SK-N-SH treated with all-trans-retinoic acid at 6 μM for 48 hours (cell line): ENCODE measurements at regions not wholly inside any gene's neighbourhood (a gene's known extent, or its start where the extent isn't known, plus 50 kb on each side); places are given as distances from the start of the nearest gene placed in this dataset.

Source experiments
- ATAC-seq: fragments of 200-7000 bp; cut with Tn5 transposase; 3 replicates; pipeline ENCODE4 v1.9.1; 2020; ENCODE audit warnings: mild to moderate bottlenecking, moderate library complexity
- ARNTL ChIP-seq: fragments of 450-650 bp; formaldehyde crosslinking; IDR thresholded peaks from 2 replicates; pipeline ENCODE4 v1.5.0; 2020; ENCODE audit warnings: low read depth, mild to moderate bottlenecking, moderate library complexity, borderline replicate concordance
- BACH2 ChIP-seq: fragments of 250-450 bp; sonication (Bioruptor Pico); IDR thresholded peaks from 2 replicates; pipeline ENCODE4 v1.9.0; 2021; ENCODE audit warnings: mild to moderate bottlenecking, borderline replicate concordance
- CREB5 ChIP-seq: fragments of 250-450 bp; sonication (Bioruptor Pico); IDR thresholded peaks from 2 replicates; pipeline ENCODE4 v1.5.1; 2020; ENCODE audit warnings: low read depth, mild to moderate bottlenecking, moderate library complexity
- CSDC2 ChIP-seq: fragments of 250-450 bp; sonication (Bioruptor Pico); IDR thresholded peaks from 2 replicates; pipeline ENCODE4 v1.5.0; 2020; ENCODE audit warnings: mild to moderate bottlenecking, moderate library complexity
- CSRNP3 ChIP-seq: fragments of 250-450 bp; sonication (Bioruptor Pico); IDR thresholded peaks from 2 replicates; pipeline ENCODE4 v1.5.1; 2021; ENCODE audit warnings: mild to moderate bottlenecking, moderate library complexity
- ESRRG ChIP-seq: fragments of 250-450 bp; sonication (Bioruptor Pico); IDR thresholded peaks from 2 replicates; pipeline ENCODE4 v1.6.1; 2021; ENCODE audit warnings: mild to moderate bottlenecking
- ISL1 ChIP-seq: fragments of 250-450 bp; sonication (Bioruptor Pico); IDR thresholded peaks from 2 replicates; pipeline ENCODE4 v2.1.2; 2022; ENCODE audit warnings: mild to moderate bottlenecking, moderate library complexity
- PATZ1 ChIP-seq: fragments of 250-450 bp; sonication (Bioruptor Pico); IDR thresholded peaks from 2 replicates; pipeline ENCODE4 v1.8.0; 2020; ENCODE audit warnings: mild to moderate bottlenecking, moderate library complexity, borderline replicate concordance
- POU6F1 ChIP-seq: fragments of 250-450 bp; sonication (Bioruptor Pico); IDR thresholded peaks from 2 replicates; pipeline ENCODE4 v1.8.0; 2021; ENCODE audit warnings: low read depth, mild to moderate bottlenecking, moderate library complexity, borderline replicate concordance
- PPARA ChIP-seq: fragments of 250-450 bp; sonication (Bioruptor Pico); IDR thresholded peaks from 2 replicates; pipeline ENCODE4 v1.5.0; 2020; ENCODE audit warnings: mild to moderate bottlenecking, borderline replicate concordance
- RARB ChIP-seq: fragments of 250-450 bp; sonication (Bioruptor Pico); IDR thresholded peaks from 2 replicates; pipeline ENCODE4 v1.8.0; 2021; ENCODE audit warnings: mild to moderate bottlenecking, moderate library complexity
- SNAI2 ChIP-seq: fragments of 250-450 bp; sonication (Bioruptor Pico); IDR thresholded peaks from 2 replicates; pipeline ENCODE4 v1.5.0; 2020; ENCODE audit warnings: mild to moderate bottlenecking, moderate library complexity
- TCF4 ChIP-seq: fragments of 250-450 bp; sonication (Bioruptor Pico); IDR thresholded peaks from 2 replicates; pipeline ENCODE4 v1.8.0; 2021; ENCODE audit warnings: mild to moderate bottlenecking, moderate library complexity, borderline replicate concordance
- TOX ChIP-seq: fragments of 250-450 bp; sonication (Bioruptor Pico); IDR thresholded peaks from 2 replicates; pipeline ENCODE4 v1.8.0; 2021; ENCODE audit warnings: mild to moderate bottlenecking, moderate library complexity, borderline replicate concordance
- TSHZ2 ChIP-seq: fragments of 250-450 bp; sonication (Bioruptor Pico); IDR thresholded peaks from 2 replicates; pipeline ENCODE4 v1.5.0; 2020; ENCODE audit warnings: mild to moderate bottlenecking, moderate library complexity
- ZC3H10 ChIP-seq: fragments of 250-450 bp; sonication (Bioruptor Pico); IDR thresholded peaks from 2 replicates; pipeline ENCODE4 v1.5.1; 2021; ENCODE audit warnings: mild to moderate bottlenecking, moderate library complexity
- ZFP3 ChIP-seq: fragments of 250-450 bp; sonication (Bioruptor Pico); IDR thresholded peaks from 2 replicates; pipeline ENCODE4 v1.5.0; 2020; ENCODE audit warnings: mild to moderate bottlenecking, moderate library complexity
- ZFP30 ChIP-seq: fragments of 450-650 bp; formaldehyde crosslinking; IDR thresholded peaks from 2 replicates; pipeline ENCODE4 v1.5.0; 2022; ENCODE audit warnings: mild to moderate bottlenecking, moderate library complexity
- ZNF565 ChIP-seq: fragments of 450-650 bp; formaldehyde crosslinking; conservative IDR thresholded peaks from 2 replicates; pipeline ENCODE4 v1.5.0; 2020; ENCODE audit warnings: low read depth, mild to moderate bottlenecking, moderate library complexity
- ZNF8 ChIP-seq: fragments of 450-650 bp; formaldehyde crosslinking; IDR thresholded peaks from 2 replicates; pipeline ENCODE4 v1.5.0; 2020; ENCODE audit warnings: mild to moderate bottlenecking, moderate library complexity

- TF ChIP-seq POU6F1 (CRISPR knock-in tag): no peak
- TF ChIP-seq ISL1: peak; percentile 80
- no peak for ATAC-seq
Measured at GRCh38 chr3:176948151-176948550, 249.1 kb downstream of the TBL1XR1 start.

DNA sequence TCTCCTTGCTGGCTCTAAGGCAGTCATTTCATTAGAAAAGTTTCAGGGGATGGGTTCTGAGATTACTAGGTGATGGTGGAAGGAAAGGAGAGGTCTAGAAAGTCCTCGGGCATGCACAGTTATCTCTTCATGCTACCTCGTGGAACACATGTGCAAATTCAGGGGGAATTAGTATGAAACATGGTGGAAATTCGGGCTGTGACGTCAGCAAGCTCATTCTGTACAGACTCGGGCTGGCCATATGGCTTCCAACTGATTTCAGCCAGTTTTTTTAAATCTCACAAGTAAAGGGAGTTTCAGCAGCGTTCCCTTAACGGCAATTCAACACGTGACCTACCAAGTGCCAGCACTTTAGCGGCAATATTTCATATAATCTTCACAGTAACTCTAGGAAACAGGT is 251.1 kb downstream of the TBL1XR1 start:
- ATAC-seq: no peak
- TF ChIP-seq ZC3H10 (CRISPR knock-in tag) (no peak), ZNF565 (CRISPR knock-in tag) (no peak), PATZ1 (CRISPR knock-in tag) (no peak), CREB5 (no peak), CSRNP3 (CRISPR knock-in tag) (no peak), ISL1 (no peak), SNAI2 (CRISPR knock-in tag) (no peak), RARB (CRISPR knock-in tag) (no peak), POU6F1 (CRISPR knock-in tag) (no peak), PPARA (CRISPR knock-in tag) (no peak), ZFP3 (CRISPR knock-in tag) (no peak), ESRRG (CRISPR knock-in tag) (no peak)

DNA sequence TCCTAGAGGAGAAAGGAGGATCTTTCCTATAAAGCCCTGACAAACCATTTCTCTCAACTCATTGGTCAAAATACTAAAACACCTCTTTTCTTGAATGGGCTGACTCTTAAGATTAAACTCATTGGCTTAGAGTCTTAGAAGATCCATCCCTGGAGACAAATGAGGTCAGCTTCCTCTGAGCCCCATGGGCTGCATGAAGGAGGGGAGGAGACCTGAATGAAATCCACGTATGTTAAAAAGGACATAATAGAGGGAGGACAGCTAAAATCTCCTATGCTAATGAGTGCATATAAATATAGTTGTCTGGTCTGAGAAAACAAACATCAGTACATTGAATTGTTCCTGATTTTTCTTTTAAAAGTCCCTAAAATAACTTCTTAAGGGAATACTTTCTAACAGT is 255.0 kb downstream of the TBL1XR1 start:
- TF ChIP-seq CSRNP3 (CRISPR knock-in tag): no peak
- no peak for TF ChIP-seq ISL1
- TF ChIP-seq TSHZ2: no peak
- TF ChIP-seq PPARA (CRISPR knock-in tag): no peak
- TF ChIP-seq TCF4: no peak
- no peak for TF ChIP-seq BACH2 (CRISPR knock-in tag)
- TF ChIP-seq ARNTL (CRISPR knock-in tag): no peak
- TF ChIP-seq RARB (CRISPR knock-in tag): no peak
- TF ChIP-seq ZNF565 (CRISPR knock-in tag): no peak
- TF ChIP-seq ESRRG (CRISPR knock-in tag): no peak
- TF ChIP-seq PATZ1 (CRISPR knock-in tag): no peak
- no peak for TF ChIP-seq POU6F1 (CRISPR knock-in tag)
- TF ChIP-seq ZNF8 (CRISPR knock-in tag): no peak
- no peak for TF ChIP-seq ZC3H10 (CRISPR knock-in tag)
- TF ChIP-seq TOX (CRISPR knock-in tag): no peak
- TF ChIP-seq ZFP3 (CRISPR knock-in tag): no peak
- TF ChIP-seq CSDC2: no peak
- no peak for TF ChIP-seq ZFP30
- TF ChIP-seq, all 23 proteins: peak for 0
- ATAC-seq: no peak
